Esophagus squamous epithelium (tissue), 4 donors: ENCODE measurements at regions not wholly inside any gene's neighbourhood (a gene's known extent, or its start where the extent isn't known, plus 50 kb on each side); places are given as distances from the start of the nearest gene placed in this dataset.

Experiments used
- POLR2A ChIP-seq, 4 donors: fragments of 450-650 bp; IDR thresholded peaks; one replicate each; pipeline ENCODE4 v1.6.1; 2017; ENCODE audit warnings: antibody characterized with exemption in 4 of 4, mild to moderate bottlenecking in 4 of 4, moderate library complexity in 3 of 4
- TF ChIP-seq, protein P1 (sequence below), 6 experiments: fragments of 450-650 bp in 4 of 6; fragments of 200-600 bp in 2 of 6; sonication (generic) in 2 of 6; IDR thresholded peaks; one replicate each; pipeline ENCODE4 v1.5.1; 2016 to 2019; ENCODE audit warnings: antibody characterized with exemption in 6 of 6, mild to moderate bottlenecking in 4 of 6, moderate library complexity in 4 of 6

DNA sequence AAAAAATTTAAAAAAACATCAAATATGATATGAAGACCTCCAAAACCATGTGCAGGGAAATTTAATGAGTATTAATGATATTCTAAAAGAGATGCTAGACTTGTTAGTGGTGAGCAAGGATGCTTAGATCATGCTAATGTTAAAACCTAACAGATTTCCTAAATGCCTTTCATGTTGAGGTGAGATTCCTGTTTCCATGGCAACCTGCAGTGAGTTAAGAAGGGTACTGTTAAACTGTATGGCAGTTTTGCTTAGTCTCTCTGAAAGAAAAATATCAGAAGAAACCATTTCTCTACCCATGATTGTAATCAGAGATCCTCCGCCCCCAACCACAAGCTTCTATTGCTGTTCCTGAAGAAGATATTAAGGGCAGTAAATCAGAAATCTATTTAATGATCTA is 321.6 kb upstream of the LRRC7 start:
- TF ChIP-seq, protein P1, sequence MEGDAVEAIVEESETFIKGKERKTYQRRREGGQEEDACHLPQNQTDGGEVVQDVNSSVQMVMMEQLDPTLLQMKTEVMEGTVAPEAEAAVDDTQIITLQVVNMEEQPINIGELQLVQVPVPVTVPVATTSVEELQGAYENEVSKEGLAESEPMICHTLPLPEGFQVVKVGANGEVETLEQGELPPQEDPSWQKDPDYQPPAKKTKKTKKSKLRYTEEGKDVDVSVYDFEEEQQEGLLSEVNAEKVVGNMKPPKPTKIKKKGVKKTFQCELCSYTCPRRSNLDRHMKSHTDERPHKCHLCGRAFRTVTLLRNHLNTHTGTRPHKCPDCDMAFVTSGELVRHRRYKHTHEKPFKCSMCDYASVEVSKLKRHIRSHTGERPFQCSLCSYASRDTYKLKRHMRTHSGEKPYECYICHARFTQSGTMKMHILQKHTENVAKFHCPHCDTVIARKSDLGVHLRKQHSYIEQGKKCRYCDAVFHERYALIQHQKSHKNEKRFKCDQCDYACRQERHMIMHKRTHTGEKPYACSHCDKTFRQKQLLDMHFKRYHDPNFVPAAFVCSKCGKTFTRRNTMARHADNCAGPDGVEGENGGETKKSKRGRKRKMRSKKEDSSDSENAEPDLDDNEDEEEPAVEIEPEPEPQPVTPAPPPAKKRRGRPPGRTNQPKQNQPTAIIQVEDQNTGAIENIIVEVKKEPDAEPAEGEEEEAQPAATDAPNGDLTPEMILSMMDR (IDR thresholded peaks at IDR 0.05) = no peak
- TF ChIP-seq POLR2A (IDR thresholded peaks at IDR 0.05) = no peak
